Kidney (tissue), 13 donors: ENCODE measurements at regions not wholly inside any gene's neighbourhood (a gene's known extent, or its start where the extent isn't known, plus 50 kb on each side); places are given as distances from the start of the nearest gene placed in this dataset.

ENCODE experiments used
- DNase-seq, 5 donors: peaks; one replicate each; pipeline ENCODE4 v3.0.0-alpha.2; 2013 to 2020
- FAIRE-seq: peaks from 2 replicates; lab custom pipeline; 2012; peaks lifted over from hg19 to GRCh38; lab: Jason Lieb, UNC
- H3K27ac ChIP-seq, 2 donors: one replicate each; pipeline ENCODE4 v1.7.0; 2013; ENCODE audit warnings: low read depth in 2 of 2, low read length in 2 of 2, inconsistent platforms in 1 of 2
- H3K27me3 ChIP-seq: one replicate; pipeline ENCODE4 v1.7.1; 2013; ENCODE audit warnings: low read length, inconsistent platforms; ENCODE audit not compliant: control insufficient read depth, insufficient read depth
- H3K36me3 ChIP-seq, 3 donors: one replicate each; pipeline versions ENCODE4 v1.7.0 to v1.7.1; 2013; ENCODE audit warnings: low read length in 3 of 3, control low read depth in 1 of 3, inconsistent platforms in 1 of 3; ENCODE audit not compliant: insufficient read depth in 3 of 3, control insufficient read depth in 2 of 3
- H3K4me1 ChIP-seq, 3 donors: one replicate each; pipeline versions ENCODE4 v1.7.0 to v1.7.1; 2013; ENCODE audit warnings: low read length in 3 of 3, inconsistent platforms in 1 of 3, low read depth in 1 of 3; ENCODE audit not compliant: control insufficient read depth in 2 of 3, insufficient read depth in 2 of 3
- H3K4me3 ChIP-seq, 3 donors: one replicate each; pipeline versions ENCODE4 v1.7.0 to v1.8.1; 2013; ENCODE audit warnings: low read length in 3 of 3, control low read depth in 1 of 3, inconsistent platforms in 1 of 3
- H3K9ac ChIP-seq, 3 donors: one replicate each; pipeline versions ENCODE4 v1.7.0 to v1.7.1; 2013; ENCODE audit warnings: low read length in 3 of 3, control low read depth in 1 of 3, inconsistent platforms in 1 of 3
- H3K9me3 ChIP-seq, 3 donors: one replicate each; pipeline versions ENCODE4 v1.7.0 to v1.7.1; 2013; ENCODE audit warnings: low read length in 3 of 3, control low read depth in 1 of 3, inconsistent platforms in 1 of 3; ENCODE audit not compliant: control insufficient read depth in 2 of 3, insufficient read depth in 1 of 3
- intact Hi-C: fragments of 100-400 bp; cut with DNase I; formaldehyde crosslinking; loops from one replicate; pipeline ENCODE4 v1.11.1; 2022
- TF ChIP-seq, protein P1 (sequence below): IDR thresholded peaks from 3 replicates; pipeline ENCODE4 v1.5.1; 2012; ENCODE audit warnings: mild to moderate bottlenecking, moderate library complexity, borderline replicate concordance; ENCODE audit not compliant: insufficient read depth; ENCODE audit errors: extremely low read depth
- donor health status: control.
- donor health status: control.
- donor health status: control.
- donor health status: control.
- donor health status: control.
- donor health status: DM: yes; HTN: yes; CAD: no.
- donor health status: Normal renal cell carcinoma (clear cell type).

DNA sequence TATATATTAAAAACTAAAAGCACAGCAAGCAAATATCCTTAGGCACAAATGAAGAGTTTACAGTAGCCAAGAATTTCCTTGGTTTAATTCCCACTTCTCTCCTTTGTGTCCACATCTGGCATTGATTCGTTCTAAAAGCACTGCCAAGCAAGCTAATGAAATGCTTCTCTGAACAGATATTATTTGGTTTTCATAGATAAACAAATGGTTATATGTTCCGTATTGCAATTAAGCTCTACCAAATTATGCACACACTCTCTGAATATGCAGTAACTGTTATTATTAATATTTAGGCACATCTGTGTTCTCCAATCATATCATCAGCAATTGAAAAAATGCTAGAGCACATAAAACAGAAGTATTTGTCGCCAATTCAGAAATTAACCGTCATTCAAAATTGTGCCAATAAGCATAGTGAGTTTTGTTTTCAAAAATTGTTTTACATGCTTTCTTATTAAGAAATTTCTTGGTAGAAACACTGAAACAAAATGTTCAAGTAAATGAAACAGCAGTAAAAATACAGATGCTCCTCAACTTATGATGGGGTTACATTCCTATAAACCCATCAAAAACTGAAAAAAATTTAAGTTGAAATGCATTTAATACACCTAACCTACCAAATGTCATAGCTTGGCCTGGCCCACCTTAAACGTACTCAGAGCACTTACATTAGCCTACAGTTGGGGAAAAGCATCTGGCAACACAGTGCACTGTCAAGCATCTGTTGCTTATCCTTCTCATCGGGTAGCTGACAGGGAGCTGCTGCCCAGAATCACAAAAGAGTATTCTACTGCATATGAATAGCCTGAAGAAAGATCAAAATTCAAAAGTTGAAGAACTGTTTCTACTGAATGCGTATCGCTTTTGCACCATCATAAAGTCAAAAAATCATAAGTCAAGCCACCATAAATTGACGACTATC lies 2134.7 kb downstream of the PCDH9 start:
- TF ChIP-seq, protein P1, sequence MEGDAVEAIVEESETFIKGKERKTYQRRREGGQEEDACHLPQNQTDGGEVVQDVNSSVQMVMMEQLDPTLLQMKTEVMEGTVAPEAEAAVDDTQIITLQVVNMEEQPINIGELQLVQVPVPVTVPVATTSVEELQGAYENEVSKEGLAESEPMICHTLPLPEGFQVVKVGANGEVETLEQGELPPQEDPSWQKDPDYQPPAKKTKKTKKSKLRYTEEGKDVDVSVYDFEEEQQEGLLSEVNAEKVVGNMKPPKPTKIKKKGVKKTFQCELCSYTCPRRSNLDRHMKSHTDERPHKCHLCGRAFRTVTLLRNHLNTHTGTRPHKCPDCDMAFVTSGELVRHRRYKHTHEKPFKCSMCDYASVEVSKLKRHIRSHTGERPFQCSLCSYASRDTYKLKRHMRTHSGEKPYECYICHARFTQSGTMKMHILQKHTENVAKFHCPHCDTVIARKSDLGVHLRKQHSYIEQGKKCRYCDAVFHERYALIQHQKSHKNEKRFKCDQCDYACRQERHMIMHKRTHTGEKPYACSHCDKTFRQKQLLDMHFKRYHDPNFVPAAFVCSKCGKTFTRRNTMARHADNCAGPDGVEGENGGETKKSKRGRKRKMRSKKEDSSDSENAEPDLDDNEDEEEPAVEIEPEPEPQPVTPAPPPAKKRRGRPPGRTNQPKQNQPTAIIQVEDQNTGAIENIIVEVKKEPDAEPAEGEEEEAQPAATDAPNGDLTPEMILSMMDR, result no peak
- Histone ChIP-seq H3K27ac (no peak overlapping the region), H3K27me3 (no peaks in the 10 kb centered on the region), H3K36me3 (no peaks in the 10 kb centered on the region), H3K9ac (no peak overlapping the region), H3K4me3 (no peak overlapping the region), H3K9me3 (no peaks in the 10 kb centered on the region), H3K4me1 (no peaks in the 10 kb centered on the region)
- no peak for FAIRE-seq
- intact Hi-C loops, result no loop called here
- DNase-seq, result no peak

DNA sequence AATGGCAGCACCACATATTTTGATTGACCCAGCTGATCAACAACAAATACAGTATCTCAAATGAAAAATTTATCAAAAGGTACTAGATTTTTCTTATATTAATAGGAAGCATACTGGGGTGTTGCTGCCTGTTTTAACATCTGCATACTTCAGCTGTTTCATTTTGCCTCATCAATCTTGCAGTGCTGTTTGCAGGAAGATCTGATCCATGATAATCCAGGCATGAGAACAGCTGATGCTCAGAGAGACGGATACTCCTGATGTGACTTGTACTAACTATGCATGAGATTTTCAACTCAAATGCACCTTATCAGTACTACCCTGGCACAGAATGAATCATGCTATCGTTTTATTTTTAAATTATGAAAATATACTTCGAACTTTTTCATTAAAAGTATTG lies 2136.8 kb downstream of the PCDH9 start:
- no peak overlapping the region for H3K4me3 ChIP-seq
- no peaks in the 10 kb centered on the region for H3K36me3 ChIP-seq
- no peak overlapping the region for H3K27ac ChIP-seq
- no peak for FAIRE-seq
- intact Hi-C loops, result no loop called here
- no peaks in the 10 kb centered on the region for H3K4me1 ChIP-seq
- no peak overlapping the region for H3K9ac ChIP-seq
- no peak for DNase-seq
- TF ChIP-seq, protein P1, result no peak
- no peaks in the 10 kb centered on the region for H3K9me3 ChIP-seq
- no peaks in the 10 kb centered on the region for H3K27me3 ChIP-seq

DNA sequence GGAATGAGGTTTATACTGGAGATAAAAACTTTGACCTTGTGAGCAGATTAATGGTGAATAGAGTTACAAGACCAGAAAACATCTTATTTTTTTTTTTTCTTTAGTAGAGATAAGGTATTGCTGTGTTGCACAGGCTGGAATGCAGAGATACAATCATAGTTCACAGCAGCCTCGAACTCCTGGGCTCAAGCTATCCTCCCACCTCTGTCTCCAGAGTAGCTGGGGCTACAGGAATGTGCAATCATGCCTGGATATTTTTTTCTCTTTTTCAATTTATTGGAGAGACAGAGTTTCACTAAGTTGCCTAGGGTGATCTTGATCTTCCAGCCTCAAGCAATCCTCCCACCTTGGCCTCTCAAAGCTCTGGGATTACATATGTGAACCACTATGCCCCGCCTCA lies 2139.1 kb downstream of the PCDH9 start:
- FAIRE-seq (no peak), DNase-seq (no peak)
- Histone ChIP-seq H3K27me3 (no peaks in the 10 kb centered on the region), H3K9me3 (no peaks in the 10 kb centered on the region), H3K36me3 (no peaks in the 10 kb centered on the region), H3K9ac (no peak overlapping the region), H3K27ac (no peak overlapping the region), H3K4me3 (no peak overlapping the region), H3K4me1 (no peaks in the 10 kb centered on the region)
- intact Hi-C loops, result no loop called here
- TF ChIP-seq, protein P1, result no peak
